ENCODE measurements at regions not wholly inside any gene's neighbourhood (a gene's known extent, or its start where the extent isn't known, plus 50 kb on each side); places are given as distances from the start of the nearest gene placed in this dataset.

- Histone ChIP-seq H3K36me3 (ENCODE audit: control insufficient read depth in 1 of 2, insufficient read depth in 2 of 2, low read length in 2 of 2) (no peaks in the 10 kb centered on the region), H3K79me2 (ENCODE audit: insufficient read depth, low read length) (no peaks in the 10 kb centered on the region), H3K4me1 (ENCODE audit: control insufficient read depth in 1 of 2, insufficient read depth in 2 of 2, low read length in 2 of 2) (no peaks in the 10 kb centered on the region), H3K9me3 (ENCODE audit: control insufficient read depth in 1 of 2, insufficient read depth in 1 of 2, low read depth in 1 of 2, low read length in 2 of 2) (peaks cover 5 to 35% of the 10 kb centered on the region in 2 experiments; a peak in 2 of 4 replicates), H3K27me3 (ENCODE audit: insufficient read depth, low read length) (no peaks in the 10 kb centered on the region), H3K4me2 (ENCODE audit: low read length) (no peak overlapping the region), H3K9ac (ENCODE audit: low read length) (no peak overlapping the region), H3K9me2 (ENCODE audit: insufficient read depth) (no peaks in the 10 kb centered on the region), H4K20me1 (ENCODE audit: insufficient read depth) (no peaks in the 10 kb centered on the region), H2AFZ (ENCODE audit: low read depth, low read length, poor library complexity, severe bottlenecking) (no peak overlapping the region), H3K27ac (ENCODE audit: low read depth, low read length) (no peak overlapping the region), H3K4me3 (replicated peaks in 1 of 2; ENCODE audit: low read depth in 1 of 2, low read length in 2 of 2) (no peak overlapping the region)
- ATAC-seq (no peak), DNase-seq (ENCODE audit: low read depth, low spot score) (no peak)
- ChIA-PET RAD21 (ENCODE audit: low non-redundant PET in 1 of 2, low total read pairs in 2 of 2, uncharacterized antibody in 2 of 2, unreplicated experiment in 2 of 2) (no interaction called here), POLR2A (no interaction called here), CTCF (no interaction called here)
- intact Hi-C loops (cut with micrococcal nuclease): no loop called here
- TF ChIP-seq CTCF (IDR thresholded peaks at IDR 0.05 in 2 of 3, conservative IDR thresholded peaks at IDR 0.05 in 1 of 3; ENCODE audit: borderline replicate concordance in 1 of 3, insufficient read depth in 1 of 3, low read depth in 2 of 3, low read length in 2 of 3) (no peak), MAX (IDR thresholded peaks at IDR 0.05) (no peak), EZH2 (IDR thresholded peaks at IDR 0.05) (no peak), SIN3A (IDR thresholded peaks at IDR 0.05; ENCODE audit: low read depth) (no peak), JUND (IDR thresholded peaks at IDR 0.05) (no peak), YY1 (IDR thresholded peaks at IDR 0.05; ENCODE audit: extremely low read depth, insufficient replicate concordance, low read depth, low read length) (no peak), CBX3 (IDR thresholded peaks at IDR 0.05; ENCODE audit: low read depth) (no peak), SRF (IDR thresholded peaks at IDR 0.05; ENCODE audit: low read depth) (no peak), ELF1 (IDR thresholded peaks at IDR 0.05; ENCODE audit: borderline replicate concordance, low read depth) (no peak), ZFX (IDR thresholded peaks at IDR 0.05) (no peak), POLR2AphosphoS5 (IDR thresholded peaks at IDR 0.05; ENCODE audit: low read depth, low read length) (no peak), FOSL1 (IDR thresholded peaks at IDR 0.05; ENCODE audit: low read depth) (no peak), ZBTB33 (IDR thresholded peaks at IDR 0.05; ENCODE audit: extremely low read depth, insufficient replicate concordance, low read length) (no peak), RAD21 (IDR thresholded peaks at IDR 0.05; ENCODE audit: low read depth) (no peak)
- BruUV-seq (replicated peaks): no TSS peak
These were observed 258.1 kb upstream of the IRX2 start for GRCh38 chr5:3009605-3010004.
